NCI-H460 (cell line): ENCODE measurements at regions not wholly inside any gene's neighbourhood (a gene's known extent, or its start where the extent isn't known, plus 50 kb on each side); places are given as distances from the start of the nearest gene placed in this dataset.

Experiments used
- DNase-seq: peaks from one replicate; pipeline ENCODE4 v3.0.0-alpha.2; 2016; ENCODE audit warnings: low read depth; ENCODE audit errors: extremely low read depth

DNA sequence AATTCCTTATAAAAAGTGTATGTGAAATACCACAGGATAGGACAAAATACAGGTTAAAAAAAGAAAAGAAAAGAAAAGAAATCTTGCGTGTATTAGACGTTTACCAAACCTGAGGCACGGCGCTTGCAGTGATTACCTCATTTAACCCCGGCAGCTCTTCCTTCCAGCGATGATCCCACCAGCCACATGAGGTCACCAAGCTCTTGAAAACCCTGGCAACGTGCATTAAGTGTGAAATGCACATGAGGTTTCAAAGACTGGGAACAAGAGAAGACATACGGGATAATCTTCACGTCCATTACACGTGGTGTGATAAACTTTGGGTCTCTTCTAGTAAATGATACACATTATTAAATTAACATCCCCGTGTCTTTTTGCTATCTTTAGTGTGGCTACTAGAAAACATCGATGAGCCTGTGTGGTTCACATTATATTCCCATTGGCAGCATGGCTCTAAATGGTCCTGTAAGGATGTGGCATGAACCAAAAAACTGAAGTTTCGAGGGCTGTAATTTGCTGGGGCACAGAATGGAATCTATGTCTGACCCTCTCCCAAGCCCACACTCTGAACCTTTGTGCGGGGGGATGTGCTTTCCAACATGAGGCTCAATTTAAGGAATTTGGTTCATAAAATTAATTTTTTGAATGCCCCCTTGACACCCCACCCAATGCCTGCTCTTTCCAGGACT, 59.2 kb upstream of the THBS2 start:
- DNase-seq, result no peak

DNA sequence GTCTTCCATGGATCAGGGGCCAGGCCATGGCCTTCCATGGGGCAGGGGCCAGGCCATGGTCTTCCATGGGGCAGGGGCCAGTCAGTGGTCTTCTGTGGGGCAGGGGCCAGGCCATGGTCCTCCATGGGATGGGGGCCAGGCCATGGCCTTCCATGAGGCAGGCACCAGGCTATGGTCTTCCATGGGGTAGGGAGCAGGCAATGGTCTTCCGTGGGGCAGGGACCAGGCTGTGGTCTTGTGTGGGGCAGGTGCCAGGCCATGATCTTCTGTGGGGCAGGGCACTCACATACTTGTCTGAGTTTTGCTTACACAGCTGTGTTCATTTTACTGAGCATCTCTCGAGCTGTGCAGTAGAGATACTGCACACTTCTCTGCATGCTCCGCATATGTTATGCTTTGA, 57.3 kb upstream of the THBS2 start:
- DNase-seq, result no peak
